HG03432 (cell line): ENCODE measurements at regions not wholly inside any gene's neighbourhood (a gene's known extent, or its start where the extent isn't known, plus 50 kb on each side); places are given as distances from the start of the nearest gene placed in this dataset.

Experiments used
- ATAC-seq: cut with Tn5 transposase; IDR thresholded peaks from one replicate; pipeline ENCODE4 v1.9.1; 2021; ENCODE audit warnings: mild to moderate bottlenecking, moderate library complexity; ENCODE audit not compliant: unreplicated experiment

DNA sequence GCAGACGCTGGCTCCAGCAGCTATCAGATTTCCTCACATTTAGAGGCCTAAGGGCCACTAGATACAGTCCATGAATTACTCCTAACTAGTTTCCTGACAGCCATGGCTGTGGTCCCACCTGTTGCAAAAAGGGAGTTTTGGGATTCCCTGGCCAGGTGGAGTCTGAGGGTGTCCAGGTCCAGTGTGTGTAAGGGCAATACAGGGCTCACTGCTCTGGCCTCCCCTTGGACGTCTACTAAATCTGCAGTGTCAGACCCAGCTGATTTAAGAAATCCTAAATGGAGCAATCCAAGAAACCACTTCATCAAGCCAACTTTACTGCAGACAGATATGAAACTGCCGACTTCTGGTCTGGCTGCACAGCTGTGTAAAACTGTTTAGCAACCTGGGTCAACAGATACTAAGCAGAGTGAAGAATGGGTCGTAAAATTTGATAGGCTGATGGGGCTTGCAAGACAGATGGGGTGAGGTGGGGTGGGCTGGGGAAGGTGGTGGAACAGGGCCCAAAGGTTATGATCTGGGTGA is 116.4 kb downstream of the GADD45G start:
- ATAC-seq, result no peak

- no peak for ATAC-seq
These were observed 117.2 kb downstream of the GADD45G start for GRCh38 chr9:89721971-89722530.

DNA sequence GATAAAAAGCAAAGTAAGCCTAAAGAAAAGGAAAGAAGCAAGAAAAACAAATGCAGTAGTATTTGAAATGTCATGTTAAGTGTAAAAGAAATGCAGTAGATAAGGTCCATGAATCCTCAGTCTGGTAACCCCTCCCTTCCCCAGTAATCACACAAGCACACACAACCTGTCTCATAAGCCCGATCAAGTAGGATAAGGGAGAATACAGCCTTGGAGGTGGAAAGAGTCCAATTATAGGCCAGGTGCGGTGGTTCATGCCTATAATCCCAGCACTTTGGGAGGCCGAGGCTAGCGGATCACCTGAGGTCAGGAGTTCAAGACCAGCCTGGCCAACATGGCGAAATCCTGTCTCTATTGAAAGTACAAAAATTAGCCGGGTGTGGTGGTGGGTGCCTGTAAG is 117.9 kb downstream of the GADD45G start:
- ATAC-seq, result no peak

- ATAC-seq, result no peak
These were observed 118.8 kb downstream of the GADD45G start for GRCh38 chr9:89723469-89724100.

DNA sequence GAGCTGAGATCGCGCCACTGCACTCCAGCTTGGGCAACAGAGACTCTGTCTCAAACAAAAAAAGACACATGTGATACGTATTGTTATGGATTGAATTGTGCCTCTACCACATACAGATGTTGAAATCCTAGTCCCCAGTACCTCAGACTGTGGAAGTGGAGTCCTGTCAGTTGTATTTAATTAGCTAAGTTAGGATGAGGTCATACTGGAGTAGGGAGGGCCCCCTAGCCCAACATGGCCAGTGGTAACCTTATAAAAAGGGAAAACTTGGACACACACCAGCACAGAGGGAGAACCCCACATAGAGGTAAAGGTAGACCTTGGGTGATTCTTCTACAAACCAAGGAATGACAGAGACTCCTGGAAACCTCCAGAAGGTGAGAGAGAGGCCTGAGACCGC is 119.8 kb downstream of the GADD45G start:
- no peak for ATAC-seq

DNA sequence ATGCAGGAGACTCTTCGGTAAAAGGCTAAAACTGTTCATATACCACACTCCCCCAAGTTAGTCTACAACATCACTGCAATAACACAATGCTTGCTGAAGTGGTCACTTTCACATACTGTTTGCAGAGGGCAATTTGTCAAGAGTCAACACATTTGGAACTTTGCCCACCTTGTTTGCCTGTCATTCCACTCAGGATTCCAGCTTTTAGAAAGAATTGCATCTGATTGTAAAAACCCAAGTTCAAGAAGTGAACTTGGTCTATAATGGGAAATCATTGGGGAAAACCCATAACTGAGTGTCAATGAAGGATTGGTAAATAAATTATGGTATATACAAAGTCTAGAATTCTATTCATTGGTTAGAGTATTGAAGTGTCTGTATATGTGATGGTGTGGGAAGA is 120.5 kb downstream of the GADD45G start:
- ATAC-seq, result no peak

GRCh38 chr9:89729954-89730530 is 125.2 kb downstream of the GADD45G start:
- no peak for ATAC-seq

DNA sequence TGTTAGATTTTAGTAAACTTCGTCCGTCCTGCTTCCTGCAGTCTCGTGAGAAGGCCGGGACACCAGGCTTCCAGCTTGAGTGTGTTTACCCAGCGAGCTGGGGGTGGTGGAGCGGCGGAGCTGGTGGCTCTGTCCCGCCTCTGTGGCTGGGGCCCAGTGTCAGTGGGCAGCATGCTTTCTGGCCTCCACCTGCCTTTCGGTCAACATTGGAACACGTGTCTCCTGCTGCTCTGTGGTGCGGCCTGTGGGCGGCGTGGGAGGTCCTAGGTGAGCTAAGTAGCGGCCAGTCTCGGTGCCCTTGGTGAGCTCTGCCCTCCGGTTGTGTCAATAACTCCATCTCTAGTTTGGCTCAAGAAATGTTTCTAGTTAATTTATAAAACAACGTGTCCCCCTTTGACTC is 125.9 kb downstream of the GADD45G start:
- ATAC-seq, result no peak

DNA sequence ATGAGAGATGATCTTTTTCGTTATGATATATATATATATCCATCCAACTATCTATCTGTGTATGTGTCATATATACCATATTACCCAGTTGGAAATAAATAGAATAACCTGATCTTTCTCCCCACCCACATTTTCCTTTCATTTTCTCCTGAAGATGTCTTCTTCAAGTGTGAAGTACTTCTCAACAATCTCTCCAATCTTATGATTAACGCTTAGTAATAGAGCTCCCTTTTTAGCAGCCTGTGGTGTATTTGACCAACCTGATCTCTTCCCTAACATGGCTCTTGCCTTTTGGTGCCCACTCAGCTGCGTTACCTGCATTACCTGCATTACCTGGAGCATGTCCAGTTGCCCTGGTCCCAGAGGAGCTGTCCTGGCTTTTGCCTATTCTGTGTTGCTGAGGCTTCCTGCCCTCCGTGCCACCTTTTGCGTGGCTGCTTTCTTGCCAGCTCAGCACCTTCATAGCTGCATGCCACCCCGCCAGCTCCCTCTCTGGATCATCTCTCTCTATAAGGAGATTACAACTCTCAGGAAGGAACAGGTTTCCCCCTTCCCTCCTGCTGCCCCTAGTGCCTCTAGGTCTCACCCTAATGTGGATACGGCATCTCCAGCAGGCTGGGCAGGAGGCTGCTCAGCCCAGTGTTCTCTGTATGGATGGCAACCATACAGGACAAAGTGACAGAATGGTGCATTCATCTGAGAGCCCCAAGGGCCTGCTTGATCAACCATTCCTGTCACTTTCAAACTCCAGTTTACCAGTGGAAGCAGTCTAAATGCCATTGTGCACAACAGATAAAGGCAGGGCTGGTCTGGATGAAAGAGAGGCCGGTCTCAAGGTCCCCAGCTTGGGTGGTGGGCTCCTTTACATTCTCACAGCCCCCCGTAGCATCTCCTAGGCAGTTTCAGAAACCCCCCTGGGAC is 126.7 kb downstream of the GADD45G start:
- no peak for ATAC-seq

- ATAC-seq, result no peak
These were observed 127.6 kb downstream of the GADD45G start for GRCh38 chr9:89732295-89732938.

GRCh38 chr9:89732939-89733324 is 128.1 kb downstream of the GADD45G start:
- no peak for ATAC-seq

- ATAC-seq, result no peak
These were observed 129.8 kb downstream of the GADD45G start for GRCh38 chr9:89734600-89735041.

DNA sequence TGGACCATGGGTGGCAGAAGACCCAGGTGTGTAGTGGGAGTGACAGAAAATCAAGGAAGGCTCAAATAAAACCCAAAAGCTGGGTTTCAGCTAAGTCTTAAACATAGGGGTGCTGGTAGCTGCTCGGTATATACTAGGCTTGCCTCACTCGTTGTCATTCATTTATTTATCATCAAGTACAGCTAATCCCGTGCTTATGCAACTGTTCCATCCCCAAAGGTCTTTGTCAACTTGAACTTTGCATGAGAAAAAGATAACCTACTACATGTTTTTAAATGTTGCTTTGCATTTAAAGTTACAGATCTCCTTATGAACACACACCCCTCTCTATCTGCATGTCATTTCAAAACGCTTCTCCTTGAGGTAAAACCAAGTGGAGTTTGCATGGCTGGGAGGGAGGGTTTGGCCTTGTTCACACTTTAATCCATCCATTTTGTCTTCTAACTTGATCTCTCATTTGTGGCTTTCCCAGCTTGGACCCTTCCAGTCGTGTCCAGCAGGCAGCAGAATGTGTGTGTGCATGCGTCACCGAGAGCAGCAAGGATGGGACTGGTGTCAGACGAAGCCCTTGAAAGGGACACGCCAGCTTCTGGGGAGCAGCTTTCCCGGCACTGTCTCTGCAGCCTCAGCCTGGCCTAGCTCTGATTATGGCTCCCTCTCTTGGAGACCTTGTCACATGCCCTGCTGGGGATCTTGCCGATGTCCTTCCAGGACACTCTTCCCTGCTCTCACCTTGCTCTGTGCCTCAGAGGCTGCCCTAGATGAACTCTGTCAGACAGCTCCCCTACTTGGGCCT is 133.5 kb downstream of the GADD45G start:
- ATAC-seq, result no peak

DNA sequence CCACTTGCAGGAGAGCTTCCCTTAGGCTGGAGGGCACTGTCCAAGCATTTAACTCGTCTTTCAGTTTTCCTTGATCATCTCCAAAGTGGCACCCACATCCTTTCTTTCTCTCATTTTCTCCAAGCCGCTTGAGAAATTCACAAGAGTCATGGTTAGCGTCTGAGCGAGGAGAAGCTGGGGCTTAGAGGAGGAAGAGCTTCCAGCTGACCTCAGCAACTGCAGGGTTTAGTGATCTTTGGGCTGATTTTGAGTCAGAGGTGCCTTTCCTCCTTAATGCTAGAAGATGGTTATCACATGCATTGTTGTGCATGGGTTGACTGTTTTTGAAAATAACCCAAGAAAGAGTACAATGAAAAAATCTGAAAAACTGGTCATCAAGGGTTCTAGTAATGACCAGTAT is 134.7 kb downstream of the GADD45G start:
- no peak for ATAC-seq

GRCh38 chr9:89739916-89740315 is 135.1 kb downstream of the GADD45G start:
- ATAC-seq, result no peak

DNA sequence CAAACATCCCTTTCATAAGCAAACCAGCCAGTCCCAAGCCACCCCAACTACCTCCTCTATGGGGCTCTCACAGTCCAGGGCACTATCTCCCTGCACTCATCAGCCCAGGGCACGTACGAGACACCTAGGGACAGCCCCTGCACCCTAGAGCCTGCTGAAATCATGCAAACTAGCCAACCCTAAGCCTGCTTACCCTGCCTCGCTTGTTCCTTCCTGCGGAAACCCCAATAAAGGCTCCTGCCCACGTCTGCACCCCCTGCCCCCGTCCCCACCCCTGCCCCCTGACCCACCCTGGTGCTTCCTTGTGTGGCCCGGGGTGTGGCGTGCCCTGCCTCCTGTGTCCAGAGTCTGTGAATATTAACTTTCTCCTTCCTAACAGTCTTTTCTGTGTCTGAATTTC is 135.9 kb downstream of the GADD45G start:
- ATAC-seq, result peak; percentile 73

DNA sequence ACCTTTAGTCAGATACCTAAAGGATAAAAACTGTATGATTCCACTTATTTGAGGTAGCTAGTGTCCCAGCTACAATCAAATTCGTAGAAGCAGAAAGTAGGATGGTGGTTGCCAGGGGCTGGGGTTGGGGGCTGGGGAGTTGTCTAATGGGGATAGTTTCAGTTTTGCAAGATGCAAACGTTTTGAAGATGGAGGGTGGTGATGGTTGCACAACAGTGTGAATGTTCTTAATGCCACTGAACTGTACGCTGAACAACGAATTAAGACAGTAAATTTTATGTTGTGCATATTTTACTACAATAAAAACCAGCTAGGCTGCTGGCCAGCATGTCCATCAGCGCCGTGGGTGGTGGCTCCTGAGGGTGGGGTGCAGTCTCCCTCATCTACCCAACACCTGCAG is 137.8 kb downstream of the GADD45G start:
- no peak for ATAC-seq

DNA sequence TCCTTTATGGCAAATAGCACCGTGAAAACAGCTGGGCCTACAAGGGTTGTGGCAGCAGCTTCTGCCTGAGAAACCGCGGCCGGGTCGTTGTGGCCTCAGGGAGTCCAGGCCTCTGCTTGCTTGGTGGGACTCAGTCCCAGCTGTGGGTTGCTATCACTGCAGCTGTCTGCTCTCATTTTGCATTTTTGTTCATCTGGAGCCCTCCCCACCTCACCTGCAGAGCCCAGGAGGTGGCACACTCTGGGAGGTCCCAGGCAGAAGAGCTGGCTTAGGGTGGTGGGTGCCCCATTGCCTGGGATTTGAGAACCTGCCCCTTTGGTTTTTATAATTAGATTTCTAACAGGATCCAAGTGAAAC is 138.4 kb downstream of the GADD45G start:
- peak; percentile 47 for ATAC-seq

- peak; percentile 59 for ATAC-seq
These were observed 138.9 kb downstream of the GADD45G start for GRCh38 chr9:89743573-89744254.

DNA sequence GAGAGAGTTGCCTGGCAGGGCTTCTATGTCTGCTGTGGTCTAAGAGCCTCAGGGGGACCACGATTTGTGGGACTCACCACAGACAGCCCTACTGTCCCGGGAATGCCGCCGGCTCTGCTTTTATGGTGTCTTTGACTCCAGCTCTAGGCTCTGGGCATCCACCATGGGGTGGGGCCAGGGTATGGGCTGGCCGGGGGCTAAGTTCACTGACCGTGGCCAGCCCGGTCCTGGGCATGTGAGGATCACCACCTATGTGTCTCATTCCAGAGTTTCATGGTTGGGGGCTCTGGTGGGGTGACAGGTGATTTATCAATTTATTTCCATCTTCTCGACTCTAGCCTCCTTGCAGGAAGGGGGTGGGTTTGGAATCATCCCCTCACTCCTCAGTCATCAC is 139.4 kb downstream of the GADD45G start:
- ATAC-seq, result no peak
